AG04449 (cell line): ENCODE measurements at regions not wholly inside any gene's neighbourhood (a gene's known extent, or its start where the extent isn't known, plus 50 kb on each side); places are given as distances from the start of the nearest gene placed in this dataset.

Source experiments
- CTCF ChIA-PET: fragments of 350-600 bp; formaldehyde crosslinking; extraction: SDS; loops from one replicate; lab custom pipeline; 2021; ENCODE audit warnings: antibody characterized with exemption; lab: Yijun Ruan, JAX
- POLR2A ChIA-PET: fragments of 400-600, 350-600 bp; formaldehyde crosslinking; extraction: SDS; loops from one replicate; lab custom pipeline; 2020; ENCODE audit warnings: antibody characterized with exemption, inconsistent platforms; lab: Yijun Ruan, JAX
- DNase-seq: peaks from one replicate; pipeline ENCODE4 v3.0.0-alpha.2; 2010; ENCODE audit warnings: low read depth, low spot score
- H3K4me3 ChIP-seq: 2 replicates; pipeline ENCODE4 v1.5.1; 2011; ENCODE audit warnings: low read depth, mild to moderate bottlenecking, control low read depth, low read length
- CTCF ChIP-seq: IDR thresholded peaks from one replicate; pipeline ENCODE4 v1.5.1; 2011; ENCODE audit warnings: mild to moderate bottlenecking, moderate library complexity, low read length, control low read depth, inconsistent platforms; ENCODE audit not compliant: insufficient read depth; ENCODE audit errors: missing control alignments

GRCh38 chr3:181613813-181614212 is 97.9 kb upstream of the SOX2 start:
- H3K4me3 ChIP-seq, result no peak overlapping the region
- DNase-seq, result no peak
- ChIA-PET CTCF (interaction anchor here (1.0 kb wide), 1 partner anchor 88 kb away, joined by 5 read pairs; no protein-coding TSS in a partner anchor), POLR2A (no interaction called here)
- TF ChIP-seq CTCF, result no peak

DNA sequence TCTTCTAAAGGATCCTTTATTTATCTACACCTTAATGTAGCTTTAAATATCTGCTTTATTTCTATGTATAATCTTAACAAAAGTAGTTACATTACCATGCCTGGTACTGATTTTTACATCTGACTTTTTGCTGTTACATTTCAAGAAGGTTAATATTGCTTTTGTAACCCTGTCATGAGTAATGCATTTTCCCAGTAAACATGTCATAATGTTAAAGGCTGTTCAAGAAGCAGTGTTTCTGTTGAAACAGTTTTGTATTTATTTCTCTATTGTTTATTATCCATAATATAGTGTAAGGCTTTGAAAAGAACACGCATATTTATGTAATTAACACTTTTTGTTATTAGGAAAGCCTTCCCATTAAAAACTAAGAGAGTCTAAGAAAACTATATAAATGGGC is 98.5 kb upstream of the SOX2 start:
- no peak for TF ChIP-seq CTCF
- H3K4me3 ChIP-seq, result no peak overlapping the region
- POLR2A ChIA-PET, result no interaction called here

GRCh38 chr3:181610973-181611265 is 100.8 kb upstream of the SOX2 start:
- H3K4me3 ChIP-seq, result no peak overlapping the region
- TF ChIP-seq CTCF, result no peak
- CTCF ChIA-PET, result no interaction called here
- DNase-seq, result no peak
- POLR2A ChIA-PET, result no interaction called here

More for the DNA sequence above, 98.5 kb upstream of the SOX2 start:
- CTCF ChIA-PET, result no interaction called here
- no peak for DNase-seq

DNA sequence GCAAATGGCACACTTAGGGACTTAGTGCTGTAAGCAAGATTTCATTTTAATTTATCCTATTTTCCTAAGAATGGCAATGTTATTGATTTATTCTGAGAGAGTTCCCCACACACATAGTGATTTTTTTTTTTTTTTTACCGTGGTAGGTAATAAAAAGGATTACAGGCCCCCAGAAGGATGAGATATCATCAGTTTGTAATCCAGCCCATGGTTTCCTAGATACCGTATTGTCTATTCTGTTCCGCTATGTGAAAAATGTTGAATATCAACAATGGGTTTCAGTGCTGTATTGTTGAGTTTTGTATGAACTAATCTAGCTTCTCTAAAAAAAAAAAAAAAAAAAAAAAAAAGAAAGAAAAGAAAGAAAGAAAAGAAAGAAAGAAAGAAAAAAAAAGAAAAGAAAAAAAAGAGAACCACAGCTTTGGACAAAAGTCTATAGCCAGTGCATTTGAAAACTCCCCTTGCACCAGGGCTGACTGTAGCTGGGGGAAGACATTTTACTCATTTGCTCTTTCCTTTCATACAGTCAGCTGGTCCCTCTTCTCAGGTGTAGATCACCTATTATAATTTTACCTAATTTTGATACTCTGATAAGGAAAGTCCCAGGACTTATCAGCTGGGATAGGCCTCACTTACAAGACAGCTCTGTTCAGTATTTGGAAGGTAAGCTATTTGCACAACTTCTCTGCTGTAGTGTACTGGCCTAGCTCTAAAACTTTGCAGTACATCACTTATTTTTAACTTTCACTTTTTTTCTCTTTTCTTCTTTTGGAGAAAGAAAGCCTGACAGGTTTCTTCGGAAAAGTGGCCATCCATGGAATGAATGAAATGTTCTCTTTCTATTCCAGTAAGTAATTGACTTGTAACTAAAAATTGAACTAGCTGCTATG is 101.4 kb upstream of the SOX2 start:
- DNase-seq, result no peak
- TF ChIP-seq CTCF, result no peak
- H3K4me3 ChIP-seq, result no peak overlapping the region
- ChIA-PET POLR2A (no interaction called here), CTCF (no interaction called here)

DNA sequence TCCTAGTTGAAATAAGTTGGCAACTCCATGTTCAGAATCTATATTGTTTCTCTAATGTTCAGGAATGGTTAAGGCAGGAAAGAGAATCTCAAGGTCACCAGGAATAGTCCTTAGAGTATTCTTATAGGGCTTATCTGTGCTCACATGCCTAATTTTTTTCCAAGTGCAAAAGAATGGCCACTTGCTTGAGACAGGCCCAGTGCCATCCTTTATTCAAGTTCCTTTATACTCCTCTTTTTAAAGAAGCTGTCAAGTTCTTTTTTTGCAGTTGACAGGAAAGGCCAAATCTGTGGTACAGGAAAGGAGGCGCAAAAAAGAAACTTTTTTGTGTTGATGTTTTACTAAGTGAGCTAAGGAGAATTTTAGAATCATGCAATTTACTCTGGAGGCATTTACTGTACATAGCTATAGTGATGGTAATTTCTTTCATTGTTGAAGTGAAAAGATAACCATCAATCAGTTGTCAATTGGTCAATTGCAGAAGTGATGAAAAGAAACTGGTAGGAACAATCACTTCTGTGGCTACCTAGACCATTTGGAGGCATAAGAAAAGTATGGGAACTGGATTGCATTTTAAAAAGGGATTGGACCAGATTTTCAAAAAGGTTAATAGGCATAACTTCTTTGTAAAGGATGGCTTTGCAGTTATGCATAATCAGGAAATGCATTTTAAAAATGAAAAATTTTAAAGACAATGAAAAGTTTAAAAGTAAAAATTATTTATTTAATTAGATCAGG is 102.5 kb upstream of the SOX2 start:
- CTCF ChIA-PET, result no interaction called here
- no peak overlapping the region for H3K4me3 ChIP-seq
- TF ChIP-seq CTCF, result no peak
- no peak for DNase-seq
- POLR2A ChIA-PET, result no interaction called here

GRCh38 chr3:181604267-181604666 is 107.5 kb upstream of the SOX2 start:
- TF ChIP-seq CTCF, result no peak
- DNase-seq, result no peak
- POLR2A ChIA-PET, result no interaction called here
- CTCF ChIA-PET, result no interaction called here
- no peak overlapping the region for H3K4me3 ChIP-seq
